SK-N-SH treated with all-trans-retinoic acid at 6 μM for 48 hours (cell line): ENCODE measurements at regions not wholly inside any gene's neighbourhood (a gene's known extent, or its start where the extent isn't known, plus 50 kb on each side); places are given as distances from the start of the nearest gene placed in this dataset.

Experiments
- ATAC-seq: fragments of 200-7000 bp; cut with Tn5 transposase; 3 replicates; pipeline ENCODE4 v1.9.1; 2020; ENCODE audit warnings: mild to moderate bottlenecking, moderate library complexity
- ARNTL ChIP-seq: fragments of 450-650 bp; formaldehyde crosslinking; IDR thresholded peaks from 2 replicates; pipeline ENCODE4 v1.5.0; 2020; ENCODE audit warnings: low read depth, mild to moderate bottlenecking, moderate library complexity, borderline replicate concordance
- BACH2 ChIP-seq: fragments of 250-450 bp; sonication (Bioruptor Pico); IDR thresholded peaks from 2 replicates; pipeline ENCODE4 v1.9.0; 2021; ENCODE audit warnings: mild to moderate bottlenecking, borderline replicate concordance
- CSDC2 ChIP-seq: fragments of 250-450 bp; sonication (Bioruptor Pico); IDR thresholded peaks from 2 replicates; pipeline ENCODE4 v1.5.0; 2020; ENCODE audit warnings: mild to moderate bottlenecking, moderate library complexity
- CSRNP3 ChIP-seq: fragments of 250-450 bp; sonication (Bioruptor Pico); IDR thresholded peaks from 2 replicates; pipeline ENCODE4 v1.5.1; 2021; ENCODE audit warnings: mild to moderate bottlenecking, moderate library complexity
- ESRRG ChIP-seq: fragments of 250-450 bp; sonication (Bioruptor Pico); IDR thresholded peaks from 2 replicates; pipeline ENCODE4 v1.6.1; 2021; ENCODE audit warnings: mild to moderate bottlenecking
- GLIS3 ChIP-seq: fragments of 250-450 bp; sonication (Bioruptor Pico); IDR thresholded peaks from 2 replicates; pipeline ENCODE4 v1.5.0; 2020; ENCODE audit warnings: mild to moderate bottlenecking, moderate library complexity
- ISL1 ChIP-seq: fragments of 250-450 bp; sonication (Bioruptor Pico); IDR thresholded peaks from 2 replicates; pipeline ENCODE4 v2.1.2; 2022; ENCODE audit warnings: mild to moderate bottlenecking, moderate library complexity
- OSR1 ChIP-seq: fragments of 250-450 bp; sonication (Bioruptor Pico); IDR thresholded peaks from 2 replicates; pipeline ENCODE4 v1.8.0; 2022; ENCODE audit warnings: moderate library complexity, mild to moderate bottlenecking, inconsistent platforms
- POU6F1 ChIP-seq: fragments of 250-450 bp; sonication (Bioruptor Pico); IDR thresholded peaks from 2 replicates; pipeline ENCODE4 v1.8.0; 2021; ENCODE audit warnings: low read depth, mild to moderate bottlenecking, moderate library complexity, borderline replicate concordance
- PPARA ChIP-seq: fragments of 250-450 bp; sonication (Bioruptor Pico); IDR thresholded peaks from 2 replicates; pipeline ENCODE4 v1.5.0; 2020; ENCODE audit warnings: mild to moderate bottlenecking, borderline replicate concordance
- RARB ChIP-seq: fragments of 250-450 bp; sonication (Bioruptor Pico); IDR thresholded peaks from 2 replicates; pipeline ENCODE4 v1.8.0; 2021; ENCODE audit warnings: mild to moderate bottlenecking, moderate library complexity
- SNAI2 ChIP-seq: fragments of 250-450 bp; sonication (Bioruptor Pico); IDR thresholded peaks from 2 replicates; pipeline ENCODE4 v1.5.0; 2020; ENCODE audit warnings: mild to moderate bottlenecking, moderate library complexity
- TCF4 ChIP-seq: fragments of 250-450 bp; sonication (Bioruptor Pico); IDR thresholded peaks from 2 replicates; pipeline ENCODE4 v1.8.0; 2021; ENCODE audit warnings: mild to moderate bottlenecking, moderate library complexity, borderline replicate concordance
- TOX ChIP-seq: fragments of 250-450 bp; sonication (Bioruptor Pico); IDR thresholded peaks from 2 replicates; pipeline ENCODE4 v1.8.0; 2021; ENCODE audit warnings: mild to moderate bottlenecking, moderate library complexity, borderline replicate concordance
- TSHZ2 ChIP-seq: fragments of 250-450 bp; sonication (Bioruptor Pico); IDR thresholded peaks from 2 replicates; pipeline ENCODE4 v1.5.0; 2020; ENCODE audit warnings: mild to moderate bottlenecking, moderate library complexity
- ZC3H10 ChIP-seq: fragments of 250-450 bp; sonication (Bioruptor Pico); IDR thresholded peaks from 2 replicates; pipeline ENCODE4 v1.5.1; 2021; ENCODE audit warnings: mild to moderate bottlenecking, moderate library complexity
- ZFP3 ChIP-seq: fragments of 250-450 bp; sonication (Bioruptor Pico); IDR thresholded peaks from 2 replicates; pipeline ENCODE4 v1.5.0; 2020; ENCODE audit warnings: mild to moderate bottlenecking, moderate library complexity
- ZFP30 ChIP-seq: fragments of 450-650 bp; formaldehyde crosslinking; IDR thresholded peaks from 2 replicates; pipeline ENCODE4 v1.5.0; 2022; ENCODE audit warnings: mild to moderate bottlenecking, moderate library complexity
- ZNF565 ChIP-seq: fragments of 450-650 bp; formaldehyde crosslinking; conservative IDR thresholded peaks from 2 replicates; pipeline ENCODE4 v1.5.0; 2020; ENCODE audit warnings: low read depth, mild to moderate bottlenecking, moderate library complexity
- ZNF8 ChIP-seq: fragments of 450-650 bp; formaldehyde crosslinking; IDR thresholded peaks from 2 replicates; pipeline ENCODE4 v1.5.0; 2020; ENCODE audit warnings: mild to moderate bottlenecking, moderate library complexity

GRCh38 chr4:180792541-180792940, 1450.7 kb upstream of the TENM3 start:
- TF ChIP-seq OSR1 (CRISPR knock-in tag) (no peak), TSHZ2 (CRISPR knock-in tag) (no peak), BACH2 (no peak), PPARA (CRISPR knock-in tag) (no peak), TOX (no peak), CSDC2 (CRISPR knock-in tag) (no peak), RARB (no peak), ZNF8 (CRISPR knock-in tag) (no peak), ZFP3 (CRISPR knock-in tag) (no peak), POU6F1 (CRISPR knock-in tag) (no peak), CSRNP3 (CRISPR knock-in tag) (no peak)
- ATAC-seq = no peak

GRCh38 chr4:180794333-180794732, 1448.9 kb upstream of the TENM3 start:
- TF ChIP-seq TCF4 (CRISPR knock-in tag) (no peak), ZC3H10 (CRISPR knock-in tag) (no peak), SNAI2 (CRISPR knock-in tag) (no peak), TOX (no peak), TSHZ2 (CRISPR knock-in tag) (no peak)
- ATAC-seq = no peak

- ATAC-seq = no peak
These were observed 1445.1 kb upstream of the TENM3 start for GRCh38 chr4:180798036-180798577.

More at GRCh38 chr4:180798036-180798577, 1445.1 kb upstream of the TENM3 start:
- TF ChIP-seq CSRNP3 (CRISPR knock-in tag) (no peak), ESRRG (CRISPR knock-in tag) (no peak), ZC3H10 (CRISPR knock-in tag) (no peak), OSR1 (CRISPR knock-in tag) (no peak), POU6F1 (CRISPR knock-in tag) (no peak), ZNF565 (CRISPR knock-in tag) (no peak), ZFP30 (CRISPR knock-in tag) (no peak), ISL1 (no peak), PPARA (CRISPR knock-in tag) (no peak), ZNF8 (CRISPR knock-in tag) (no peak), ZFP3 (CRISPR knock-in tag) (no peak), GLIS3 (CRISPR knock-in tag) (no peak), ARNTL (no peak), TCF4 (CRISPR knock-in tag) (no peak), TOX (no peak)
